B cell (primary cell): ENCODE measurements at regions not wholly inside any gene's neighbourhood (a gene's known extent, or its start where the extent isn't known, plus 50 kb on each side); places are given as distances from the start of the nearest gene placed in this dataset.
"Not testable (repeated sequence)": the region's sequence is repeated elsewhere in the genome, so short reads cannot be mapped to it uniquely, and the experiment has no call there.

Source experiments
- ATAC-seq: fragments of 200-7000 bp; cut with Tn5 transposase; one replicate; pipeline ENCODE4 v1.10.0; 2021; ENCODE audit warnings: low read depth, mild to moderate bottlenecking, moderate number of reproducible peaks, moderate library complexity
- CTCF ChIA-PET: fragments of 350-600 bp; sonication (Branson Sonifier 250); formaldehyde crosslinking; loops from one replicate; lab custom pipeline; 2021; ENCODE audit warnings: antibody characterized with exemption, inconsistent platforms; lab: Charles Lee
- POLR2A ChIA-PET: fragments of 350-600 bp; sonication (Branson Sonifier 250); formaldehyde crosslinking; loops from one replicate; lab custom pipeline; 2021; ENCODE audit warnings: antibody characterized with exemption; lab: Charles Lee
- DNase-seq: peaks from one replicate; pipeline ENCODE4 v3.0.0; 2013
- H2AFZ ChIP-seq: 2 replicates; pipeline ENCODE4 v1.6.1; 2012; ENCODE audit warnings: mild to moderate bottlenecking, low read depth, low read length; ENCODE audit not compliant: insufficient read depth, poor library complexity, severe bottlenecking
- H3K27ac ChIP-seq, 2 donors: 1 replicate in 1 of 2; 2 replicates in 1 of 2; pipeline ENCODE4 v1.5.1; 2012 to 2013; ENCODE audit warnings: low read length in 2 of 2, mild to moderate bottlenecking in 2 of 2, moderate library complexity in 1 of 2
- H3K27me3 ChIP-seq, 4 experiments: fragments of 200-600 bp in 1 of 4; sonication (generic) in 1 of 4; replicated peaks in 1 of 4; 1 replicate in 2 of 4; 2 replicates in 2 of 4; pipeline versions ENCODE4 v1.6.1 to v1.7.0; 2013 to 2016; ENCODE audit warnings: low read length in 3 of 4, mild to moderate bottlenecking in 2 of 4, mixed read lengths in 1 of 4, moderate library complexity in 1 of 4; ENCODE audit not compliant: insufficient read depth in 4 of 4, control insufficient read depth in 3 of 4; ENCODE audit errors: control extremely low read depth in 1 of 4
- H3K36me3 ChIP-seq, 2 experiments: replicated peaks in 1 of 2; 1 replicate in 1 of 2; 2 replicates in 1 of 2; pipeline versions ENCODE4 v1.6.1 to v1.7.1; 2013; ENCODE audit warnings: low read length in 1 of 2; ENCODE audit not compliant: insufficient read depth in 2 of 2, control insufficient read depth in 1 of 2; ENCODE audit errors: control extremely low read depth in 1 of 2, extremely low read depth in 1 of 2
- H3K4me1 ChIP-seq, 2 donors: fragments of 200-600 bp in 1 of 2; sonication (generic) in 1 of 2; 1 replicate in 1 of 2; 2 replicates in 1 of 2; pipeline versions ENCODE4 v1.5.1 to v1.6.1; 2013 to 2017; ENCODE audit warnings: low read length in 2 of 2; ENCODE audit not compliant: control insufficient read depth in 2 of 2, insufficient read depth in 2 of 2
- H3K4me2 ChIP-seq: replicated peaks from 2 replicates; pipeline ENCODE3; 2012; ENCODE audit warnings: mild to moderate bottlenecking, low read depth, low read length; ENCODE audit not compliant: poor library complexity, severe bottlenecking
- H3K4me3 ChIP-seq, 5 experiments: fragments of 200-600 bp in 1 of 5; sonication (generic) in 1 of 5; 1 replicate in 3 of 5; 2 replicates in 2 of 5; pipeline versions ENCODE4 v1.5.1 to v1.7.0; 2011 to 2016; ENCODE audit warnings: low read length in 4 of 5, mild to moderate bottlenecking in 4 of 5, low read depth in 2 of 5, control low read depth in 1 of 5, moderate library complexity in 1 of 5; ENCODE audit not compliant: insufficient read depth in 1 of 5; ENCODE audit errors: control extremely low read depth in 1 of 5, extremely low read depth in 1 of 5
- H3K79me2 ChIP-seq: fragments of 200-600 bp; sonication (generic); one replicate; pipeline ENCODE4 v1.6.0; 2016; ENCODE audit warnings: low read length; ENCODE audit not compliant: control insufficient read depth, insufficient read depth
- H3K9ac ChIP-seq: fragments of 200-600 bp; sonication (generic); 2 replicates; pipeline ENCODE4 v1.6.1; 2017; ENCODE audit warnings: mild to moderate bottlenecking, low read length, moderate library complexity
- H3K9me3 ChIP-seq, 3 donors: one replicate each; pipeline versions ENCODE4 v1.6.1 to v1.7.1; 2013; ENCODE audit warnings: low read length in 2 of 3; ENCODE audit not compliant: control insufficient read depth in 2 of 3, insufficient read depth in 1 of 3; ENCODE audit errors: control extremely low read depth in 1 of 3
- H4K20me1 ChIP-seq: 2 replicates; pipeline ENCODE4 v1.6.0; 2012; ENCODE audit warnings: mild to moderate bottlenecking, low read length; ENCODE audit not compliant: insufficient read depth, control insufficient read depth, poor library complexity, severe bottlenecking
- H3K27ac Mint-ChIP-seq: one replicate; pipeline ENCODE4 v1.8.0; 2021; ENCODE audit warnings: mixed read lengths
- H3K27me3 Mint-ChIP-seq: one replicate; pipeline ENCODE4 v1.8.0; 2021; ENCODE audit warnings: mixed read lengths
- H3K4me1 Mint-ChIP-seq: one replicate; pipeline ENCODE4 v1.8.0; 2021; ENCODE audit warnings: mixed read lengths
- H3K4me3 Mint-ChIP-seq: one replicate; pipeline ENCODE4 v1.8.0; 2021; ENCODE audit warnings: mixed read lengths
- H3K9me3 Mint-ChIP-seq: one replicate; pipeline ENCODE4 v1.8.0; 2022; ENCODE audit warnings: mixed read lengths; ENCODE audit not compliant: insufficient read depth
- EZH2 ChIP-seq: IDR thresholded peaks from 2 replicates; pipeline ENCODE4 v1.6.1; 2012; ENCODE audit warnings: borderline replicate concordance, low read depth, mild to moderate bottlenecking, moderate library complexity, low read length; ENCODE audit not compliant: insufficient read depth, poor library complexity, severe bottlenecking
- WGBS: methylation state at CpG from one replicate; pipeline ENCODE4 v1.1.5; 2013; ENCODE audit warnings: missing lambda C conversion rate; ENCODE audit not compliant: insufficient coverage; 5-methylcytosine and 5-hydroxymethylcytosine counted together
- intact Hi-C: fragments of 100-400 bp; cut with micrococcal nuclease; formaldehyde crosslinking; loops from one replicate; pipeline ENCODE4 v1.10.0; 2022
- TF ChIP-seq, protein P1 (sequence below): fragments of 200-600 bp; IDR thresholded peaks from one replicate; pipeline ENCODE4 v1.8.0; 2022; ENCODE audit warnings: antibody characterized with exemption, mild to moderate bottlenecking

DNA sequence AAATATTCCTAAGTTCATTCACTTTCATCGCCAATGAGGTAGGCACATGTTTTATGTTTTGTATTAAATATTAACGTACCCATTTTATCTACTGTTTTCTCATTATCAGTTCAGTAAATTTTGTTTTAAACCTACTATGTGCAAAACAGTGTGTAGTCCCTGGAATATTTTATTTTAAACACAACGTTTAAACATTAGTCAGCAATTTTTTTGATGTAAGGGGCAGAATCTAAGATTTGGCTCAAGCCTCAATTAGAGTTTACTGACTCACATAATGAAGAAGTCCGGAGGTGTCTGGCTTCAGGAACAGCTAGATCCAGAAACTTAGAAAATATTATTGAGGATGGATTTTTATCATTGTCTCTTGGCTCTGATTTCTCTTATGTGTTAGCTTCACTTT is 267.5 kb downstream of the C12orf75 start:
- TF ChIP-seq, protein P1, sequence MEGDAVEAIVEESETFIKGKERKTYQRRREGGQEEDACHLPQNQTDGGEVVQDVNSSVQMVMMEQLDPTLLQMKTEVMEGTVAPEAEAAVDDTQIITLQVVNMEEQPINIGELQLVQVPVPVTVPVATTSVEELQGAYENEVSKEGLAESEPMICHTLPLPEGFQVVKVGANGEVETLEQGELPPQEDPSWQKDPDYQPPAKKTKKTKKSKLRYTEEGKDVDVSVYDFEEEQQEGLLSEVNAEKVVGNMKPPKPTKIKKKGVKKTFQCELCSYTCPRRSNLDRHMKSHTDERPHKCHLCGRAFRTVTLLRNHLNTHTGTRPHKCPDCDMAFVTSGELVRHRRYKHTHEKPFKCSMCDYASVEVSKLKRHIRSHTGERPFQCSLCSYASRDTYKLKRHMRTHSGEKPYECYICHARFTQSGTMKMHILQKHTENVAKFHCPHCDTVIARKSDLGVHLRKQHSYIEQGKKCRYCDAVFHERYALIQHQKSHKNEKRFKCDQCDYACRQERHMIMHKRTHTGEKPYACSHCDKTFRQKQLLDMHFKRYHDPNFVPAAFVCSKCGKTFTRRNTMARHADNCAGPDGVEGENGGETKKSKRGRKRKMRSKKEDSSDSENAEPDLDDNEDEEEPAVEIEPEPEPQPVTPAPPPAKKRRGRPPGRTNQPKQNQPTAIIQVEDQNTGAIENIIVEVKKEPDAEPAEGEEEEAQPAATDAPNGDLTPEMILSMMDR = no peak
- TF ChIP-seq EZH2 = no peak
- no peaks in the 10 kb centered on the region for H3K79me2 ChIP-seq
- H3K27me3 ChIP-seq = peaks cover 0 to 3% (median 0%) of the 10 kb centered on the region in 4 experiments
- no peaks in the 10 kb centered on the region for H3K9me3 ChIP-seq
- Mint-ChIP-seq H3K9me3 (no peaks in the 10 kb centered on the region), H3K4me1 (no peaks in the 10 kb centered on the region), H3K4me3 (no peak overlapping the region), H3K27ac (no peak overlapping the region), H3K27me3 (peaks cover 6% of the 10 kb centered on the region)
- no peaks in the 10 kb centered on the region for H3K36me3 ChIP-seq
- no CpG with 5 or more reads among the region's 4 CpGs for WGBS
- H3K9ac ChIP-seq = no peak overlapping the region
- CTCF ChIA-PET = no interaction called here
- H4K20me1 ChIP-seq = no peaks in the 10 kb centered on the region
- ATAC-seq = no peak
- intact Hi-C loops = no loop called here
- POLR2A ChIA-PET = no interaction called here
- DNase-seq = no peak
- no peak overlapping the region for H3K4me2 ChIP-seq
- no peak overlapping the region for H2AFZ ChIP-seq
- H3K4me3 ChIP-seq = no peak overlapping the region
- H3K27ac ChIP-seq = no peak overlapping the region
- no peaks in the 10 kb centered on the region for H3K4me1 ChIP-seq

DNA sequence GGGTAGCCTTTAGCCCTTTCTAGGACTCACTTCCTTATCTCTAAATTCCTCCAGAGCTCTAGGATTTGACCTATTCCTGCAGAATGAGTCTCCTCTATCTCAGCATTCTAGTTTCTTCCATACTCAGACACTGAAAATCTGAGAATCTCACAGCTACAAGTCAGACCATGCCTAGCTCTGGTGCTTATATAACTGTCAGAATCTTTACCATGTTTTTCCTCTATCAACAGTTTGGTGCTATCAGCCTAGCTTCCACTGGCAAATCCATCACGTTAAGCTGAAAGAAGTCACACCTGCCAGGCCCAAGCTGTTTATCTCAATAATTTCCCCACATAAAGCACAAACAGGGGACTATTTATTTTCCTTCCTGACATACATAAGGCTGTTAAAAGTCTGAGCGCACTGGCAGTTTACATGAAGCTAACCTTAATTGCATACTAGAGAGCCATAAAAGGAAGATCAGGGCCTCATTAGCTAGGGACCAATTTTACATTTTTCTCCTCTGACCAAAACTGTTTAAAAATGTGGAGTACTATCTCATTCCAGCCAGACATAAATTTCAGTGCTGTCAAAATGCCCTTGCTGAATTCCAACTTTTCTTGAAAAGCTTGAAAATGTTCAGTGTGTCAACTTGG is 270.5 kb downstream of the C12orf75 start:
- intact Hi-C loops = no loop called here
- Histone ChIP-seq H3K9ac (no peak overlapping the region), H4K20me1 (no peaks in the 10 kb centered on the region), H3K27ac (no peak overlapping the region), H3K36me3 (no peaks in the 10 kb centered on the region), H2AFZ (no peak overlapping the region), H3K9me3 (no peaks in the 10 kb centered on the region), H3K4me3 (no peak overlapping the region), H3K4me1 (no peaks in the 10 kb centered on the region), H3K4me2 (no peak overlapping the region), H3K79me2 (no peaks in the 10 kb centered on the region), H3K27me3 (no peaks in the 10 kb centered on the region)
- WGBS = 94% methylated on average over 2 of the region's 2 CpGs
- no peak for ATAC-seq
- DNase-seq = no peak
- no peaks in the 10 kb centered on the region for H3K9me3 Mint-ChIP-seq
- POLR2A ChIA-PET = no interaction called here
- CTCF ChIA-PET = interaction anchor here (0.8 kb wide), 1 partner anchor 537 kb away, joined by 3 read pairs; no protein-coding TSS in a partner anchor
- H3K27ac Mint-ChIP-seq = no peak overlapping the region
- no peak for TF ChIP-seq EZH2
- TF ChIP-seq, protein P1 = no peak
- no peak overlapping the region for H3K4me3 Mint-ChIP-seq
- H3K4me1 Mint-ChIP-seq = no peaks in the 10 kb centered on the region
- H3K27me3 Mint-ChIP-seq = peaks cover 6% of the 10 kb centered on the region

DNA sequence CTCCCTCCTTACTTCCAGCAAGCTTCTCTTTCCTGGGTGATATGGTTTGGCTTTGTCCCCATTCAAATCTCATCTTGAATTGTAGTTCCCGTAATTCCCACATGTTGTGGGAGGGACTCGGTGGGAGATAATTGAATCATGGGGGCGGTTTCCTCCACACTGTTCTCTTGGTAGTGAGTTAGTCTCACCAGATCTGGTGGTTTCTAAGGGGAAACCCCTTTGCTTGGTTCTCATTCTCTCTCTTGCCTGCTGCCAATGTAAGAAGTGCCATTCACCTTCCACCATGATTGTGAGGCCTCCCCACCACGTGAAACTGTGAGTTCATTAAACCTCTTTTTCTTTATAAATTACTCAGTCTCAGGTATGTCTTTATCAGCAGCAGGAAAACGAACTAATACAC is 271.8 kb downstream of the C12orf75 start:
- H3K4me3 ChIP-seq, H3K27me3 ChIP-seq, H3K9me3 Mint-ChIP-seq, ATAC-seq, intact Hi-C loops, H3K4me3 Mint-ChIP-seq, DNase-seq, H3K36me3 ChIP-seq, H3K4me1 ChIP-seq, H3K27ac ChIP-seq, H3K9me3 ChIP-seq, POLR2A ChIA-PET, H2AFZ ChIP-seq, H4K20me1 ChIP-seq, CTCF ChIA-PET, H3K79me2 ChIP-seq, H3K27ac Mint-ChIP-seq, H3K9ac ChIP-seq, H3K4me1 Mint-ChIP-seq, H3K27me3 Mint-ChIP-seq, H3K4me2 ChIP-seq: not testable (repeated sequence)
- WGBS = 71% methylated on average over 2 of the region's 5 CpGs
